ENCODE measurements at regions not wholly inside any gene's neighbourhood (a gene's known extent, or its start where the extent isn't known, plus 50 kb on each side); places are given as distances from the start of the nearest gene placed in this dataset.

DNA sequence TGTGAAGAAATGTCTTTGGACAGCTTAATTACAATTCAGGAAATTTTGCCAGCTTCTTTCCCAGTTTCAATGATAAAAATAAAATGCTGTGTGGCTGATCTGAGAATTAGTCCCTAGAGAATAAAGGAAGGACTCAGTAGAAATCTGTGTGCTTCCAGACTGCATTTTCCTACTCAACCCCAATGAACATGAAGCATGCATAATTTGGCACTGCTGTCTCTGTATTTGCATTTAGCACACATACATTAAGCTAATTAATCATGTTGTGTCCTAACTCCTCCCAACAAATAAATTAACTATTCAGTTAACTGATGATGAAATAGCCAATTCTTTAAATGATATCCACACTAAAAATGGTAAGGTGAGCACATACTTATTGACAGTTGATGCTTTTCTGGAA lies 380.0 kb upstream of the RORB start:
- TF ChIP-seq CTCF (conservative IDR thresholded peaks at IDR 0.05; ENCODE audit: low read depth, low read length) (no peak), POLR2A (IDR thresholded peaks at IDR 0.05; ENCODE audit: low read depth, low read length) (no peak), MAFK (IDR thresholded peaks at IDR 0.05; ENCODE audit: low read depth, low read length) (no peak), MXI1 (IDR thresholded peaks at IDR 0.05; ENCODE audit: borderline replicate concordance, low read depth, low read length) (no peak), CEBPB (IDR thresholded peaks at IDR 0.05; ENCODE audit: low read depth, low read length) (no peak), BHLHE40 (IDR thresholded peaks at IDR 0.05; ENCODE audit: low read depth, low read length) (no peak), RAD21 (IDR thresholded peaks at IDR 0.05; ENCODE audit: low read length) (no peak), RFX5 (IDR thresholded peaks at IDR 0.05; ENCODE audit: low read depth, low read length) (no peak), CHD1 (IDR thresholded peaks at IDR 0.05; ENCODE audit: low read depth, low read length) (no peak), USF2 (IDR thresholded peaks at IDR 0.05; ENCODE audit: low read depth, low read length) (no peak), MAZ (IDR thresholded peaks at IDR 0.05; ENCODE audit: borderline replicate concordance, low read depth, low read length) (no peak), SMC3 (IDR thresholded peaks at IDR 0.05; ENCODE audit: low read depth, low read length) (no peak), ELK1 (IDR thresholded peaks at IDR 0.05; ENCODE audit: borderline replicate concordance, low read depth, low read length) (no peak), NFE2L2 (IDR thresholded peaks at IDR 0.05; ENCODE audit: low read depth, low read length) (no peak)

All from IMR-90 (cell line).